ENCODE measurements at regions not wholly inside any gene's neighbourhood (a gene's known extent, or its start where the extent isn't known, plus 50 kb on each side); places are given as distances from the start of the nearest gene placed in this dataset.

DNA sequence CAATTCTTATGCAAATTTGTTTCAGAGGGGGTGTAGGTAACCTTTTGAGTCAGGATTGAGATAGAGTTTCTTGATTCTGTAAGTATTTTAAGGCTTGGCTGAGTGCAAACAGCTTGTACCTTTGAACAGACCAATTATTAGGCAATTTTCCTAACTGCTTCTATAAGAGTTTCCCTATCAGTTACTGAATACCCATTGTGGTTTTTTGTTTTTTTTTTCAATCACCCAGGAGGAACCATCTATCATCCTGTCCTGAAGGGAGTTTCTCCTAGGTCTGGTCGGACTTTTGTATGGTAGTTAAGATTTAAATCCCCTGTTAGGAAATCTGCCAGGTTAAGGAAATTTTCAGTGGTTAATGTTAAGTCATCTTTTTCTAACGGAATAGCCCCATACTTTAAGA, 319.4 kb upstream of the SLC39A10 start:
- no peaks in the 10 kb centered on the region for H3K9me3 ChIP-seq (replicated peaks; ENCODE audit: insufficient read depth, low read length)
- H3K9me2 ChIP-seq (replicated peaks; ENCODE audit: insufficient read depth, low read length) = no peaks in the 10 kb centered on the region
- H2AFZ ChIP-seq (ENCODE audit: low read length) = no peak overlapping the region
- no peak overlapping the region for H3K27ac ChIP-seq (ENCODE audit: low read length)
- H3K4me1 ChIP-seq (ENCODE audit: low read length) = no peaks in the 10 kb centered on the region
- H3K79me2 ChIP-seq (ENCODE audit: low read length) = no peaks in the 10 kb centered on the region
- DNase-seq = no peak
- H3K4me2 ChIP-seq (ENCODE audit: low read depth, low read length) = no peak overlapping the region
- H3F3A ChIP-seq (ENCODE audit: insufficient read depth, low read length) = no peaks in the 10 kb centered on the region
- TF ChIP-seq, protein P1, sequence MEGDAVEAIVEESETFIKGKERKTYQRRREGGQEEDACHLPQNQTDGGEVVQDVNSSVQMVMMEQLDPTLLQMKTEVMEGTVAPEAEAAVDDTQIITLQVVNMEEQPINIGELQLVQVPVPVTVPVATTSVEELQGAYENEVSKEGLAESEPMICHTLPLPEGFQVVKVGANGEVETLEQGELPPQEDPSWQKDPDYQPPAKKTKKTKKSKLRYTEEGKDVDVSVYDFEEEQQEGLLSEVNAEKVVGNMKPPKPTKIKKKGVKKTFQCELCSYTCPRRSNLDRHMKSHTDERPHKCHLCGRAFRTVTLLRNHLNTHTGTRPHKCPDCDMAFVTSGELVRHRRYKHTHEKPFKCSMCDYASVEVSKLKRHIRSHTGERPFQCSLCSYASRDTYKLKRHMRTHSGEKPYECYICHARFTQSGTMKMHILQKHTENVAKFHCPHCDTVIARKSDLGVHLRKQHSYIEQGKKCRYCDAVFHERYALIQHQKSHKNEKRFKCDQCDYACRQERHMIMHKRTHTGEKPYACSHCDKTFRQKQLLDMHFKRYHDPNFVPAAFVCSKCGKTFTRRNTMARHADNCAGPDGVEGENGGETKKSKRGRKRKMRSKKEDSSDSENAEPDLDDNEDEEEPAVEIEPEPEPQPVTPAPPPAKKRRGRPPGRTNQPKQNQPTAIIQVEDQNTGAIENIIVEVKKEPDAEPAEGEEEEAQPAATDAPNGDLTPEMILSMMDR (IDR thresholded peaks at IDR 0.05; ENCODE audit: low read length) = no peak
- TF ChIP-seq EZH2 (optimal IDR thresholded peaks at IDR 0.05; ENCODE audit: low read depth, low read length) (no peak), EZH2phosphoT487 (IDR thresholded peaks at IDR 0.05; ENCODE audit: low read length) (no peak)
- H3K27me3 ChIP-seq (replicated peaks; ENCODE audit: insufficient read depth, low read length) = no peaks in the 10 kb centered on the region
- H3K36me3 ChIP-seq (replicated peaks; ENCODE audit: insufficient read depth, low read length) = no peaks in the 10 kb centered on the region
- H4K20me1 ChIP-seq (ENCODE audit: insufficient read depth, low read length) = no peaks in the 10 kb centered on the region
- no peak overlapping the region for H3K9ac ChIP-seq (ENCODE audit: low read length)
- no peak overlapping the region for H3K4me3 ChIP-seq (ENCODE audit: low read length)

- Histone ChIP-seq H3K36me3 (replicated peaks; ENCODE audit: insufficient read depth, low read length) (no peaks in the 10 kb centered on the region), H2AFZ (ENCODE audit: low read length) (no peak overlapping the region), H3K27me3 (replicated peaks; ENCODE audit: insufficient read depth, low read length) (no peaks in the 10 kb centered on the region), H3K4me2 (ENCODE audit: low read depth, low read length) (no peak overlapping the region), H3K9me2 (replicated peaks; ENCODE audit: insufficient read depth, low read length) (no peaks in the 10 kb centered on the region), H3K9ac (ENCODE audit: low read length) (no peak overlapping the region), H3K9me3 (replicated peaks; ENCODE audit: insufficient read depth, low read length) (no peaks in the 10 kb centered on the region), H3K4me1 (ENCODE audit: low read length) (no peaks in the 10 kb centered on the region), H3K79me2 (ENCODE audit: low read length) (no peaks in the 10 kb centered on the region), H3K4me3 (ENCODE audit: low read length) (no peak overlapping the region), H3K27ac (ENCODE audit: low read length) (no peak overlapping the region), H4K20me1 (ENCODE audit: insufficient read depth, low read length) (no peaks in the 10 kb centered on the region), H3F3A (ENCODE audit: insufficient read depth, low read length) (no peaks in the 10 kb centered on the region)
- no peak for DNase-seq
- TF ChIP-seq EZH2 (optimal IDR thresholded peaks at IDR 0.05; ENCODE audit: low read depth, low read length) (no peak), EZH2phosphoT487 (IDR thresholded peaks at IDR 0.05; ENCODE audit: low read length) (no peak)
- TF ChIP-seq, protein P1 (IDR thresholded peaks at IDR 0.05; ENCODE audit: low read length) = no peak
Measured at GRCh38 chr2:195333869-195334268, 323.2 kb upstream of the SLC39A10 start.

DNA sequence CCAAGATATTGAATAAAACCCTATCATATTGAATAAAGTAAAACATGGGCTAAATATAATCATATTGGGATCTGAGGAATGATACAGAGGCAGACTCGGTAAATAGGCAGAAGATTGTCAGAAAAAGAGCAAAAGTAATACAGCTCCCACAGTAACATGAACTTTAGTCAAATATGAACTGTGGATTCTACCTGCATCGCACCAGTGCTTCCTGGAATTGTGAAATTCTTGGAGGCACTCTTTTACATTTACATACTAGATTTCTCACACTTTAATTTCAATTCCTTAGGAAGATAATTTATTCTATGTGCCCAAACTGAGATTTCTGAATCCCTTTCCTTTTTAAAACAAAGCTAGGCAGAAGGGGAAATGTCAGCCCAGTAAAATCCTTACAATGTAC, 325.1 kb upstream of the SLC39A10 start:
- Histone ChIP-seq H3F3A (ENCODE audit: insufficient read depth, low read length) (no peaks in the 10 kb centered on the region), H3K4me2 (ENCODE audit: low read depth, low read length) (no peak overlapping the region), H3K4me3 (ENCODE audit: low read length) (no peak overlapping the region), H2AFZ (ENCODE audit: low read length) (no peak overlapping the region), H3K36me3 (replicated peaks; ENCODE audit: insufficient read depth, low read length) (no peaks in the 10 kb centered on the region), H3K9me2 (replicated peaks; ENCODE audit: insufficient read depth, low read length) (no peaks in the 10 kb centered on the region), H3K9me3 (replicated peaks; ENCODE audit: insufficient read depth, low read length) (no peaks in the 10 kb centered on the region), H3K27me3 (replicated peaks; ENCODE audit: insufficient read depth, low read length) (no peaks in the 10 kb centered on the region), H3K4me1 (ENCODE audit: low read length) (no peaks in the 10 kb centered on the region), H3K27ac (ENCODE audit: low read length) (no peak overlapping the region), H4K20me1 (ENCODE audit: insufficient read depth, low read length) (no peaks in the 10 kb centered on the region), H3K9ac (ENCODE audit: low read length) (no peak overlapping the region), H3K79me2 (ENCODE audit: low read length) (no peaks in the 10 kb centered on the region)
- DNase-seq = no peak
- TF ChIP-seq, protein P1 (IDR thresholded peaks at IDR 0.05; ENCODE audit: low read length) = no peak
- TF ChIP-seq EZH2 (optimal IDR thresholded peaks at IDR 0.05; ENCODE audit: low read depth, low read length) = no peak
- no peak for TF ChIP-seq EZH2phosphoT487 (IDR thresholded peaks at IDR 0.05; ENCODE audit: low read length)
